Liver (tissue), 8 donors: ENCODE measurements at regions not wholly inside any gene's neighbourhood (a gene's known extent, or its start where the extent isn't known, plus 50 kb on each side); places are given as distances from the start of the nearest gene placed in this dataset.

Experiments
- DNase-seq: peaks from one replicate; pipeline ENCODE4 v3.0.0-alpha.2; 2017; ENCODE audit warnings: low spot score
- H3K27ac ChIP-seq, 2 donors: one replicate each; pipeline ENCODE4 v1.7.0; 2013; ENCODE audit warnings: inconsistent platforms in 2 of 2, low read length in 2 of 2, control low read depth in 1 of 2, low read depth in 1 of 2, mild to moderate bottlenecking in 1 of 2
- H3K27me3 ChIP-seq, 4 donors: one replicate each; pipeline versions ENCODE4 v1.6.1 to v1.7.0; 2013; ENCODE audit warnings: low read length in 3 of 4, inconsistent platforms in 1 of 4, mild to moderate bottlenecking in 1 of 4, moderate library complexity in 1 of 4; ENCODE audit not compliant: control insufficient read depth in 4 of 4, insufficient read depth in 4 of 4
- H3K36me3 ChIP-seq, 4 donors: one replicate each; pipeline versions ENCODE4 v1.6.1 to v1.7.0; 2013; ENCODE audit warnings: low read length in 3 of 4, mild to moderate bottlenecking in 3 of 4, low read depth in 1 of 4, moderate library complexity in 1 of 4; ENCODE audit not compliant: control insufficient read depth in 4 of 4, insufficient read depth in 3 of 4
- H3K4me1 ChIP-seq, 4 donors: one replicate each; pipeline versions ENCODE4 v1.6.1 to v1.7.0; 2013; ENCODE audit warnings: low read length in 3 of 4, mild to moderate bottlenecking in 3 of 4, moderate library complexity in 1 of 4; ENCODE audit not compliant: control insufficient read depth in 4 of 4, insufficient read depth in 4 of 4
- H3K4me3 ChIP-seq, 3 donors: one replicate each; pipeline versions ENCODE4 v1.6.1 to v1.7.0; 2013; ENCODE audit warnings: low read length in 3 of 3, control low read depth in 1 of 3, low read depth in 1 of 3, mild to moderate bottlenecking in 1 of 3
- H3K9ac ChIP-seq, 2 donors: one replicate each; pipeline ENCODE4 v1.7.0; 2013; ENCODE audit warnings: low read length in 2 of 2, mild to moderate bottlenecking in 2 of 2, moderate library complexity in 2 of 2, control low read depth in 1 of 2, low read depth in 1 of 2
- H3K9me3 ChIP-seq, 4 donors: one replicate each; pipeline versions ENCODE4 v1.6.1 to v1.7.0; 2013; ENCODE audit warnings: low read length in 3 of 4; ENCODE audit not compliant: control insufficient read depth in 4 of 4
- ATF3 ChIP-seq: IDR thresholded peaks from 2 replicates; pipeline ENCODE4 v1.6.1; 2016; ENCODE audit warnings: antibody characterized with exemption
- CTCF ChIP-seq: fragments of 150-350 bp; IDR thresholded peaks from 2 replicates; pipeline ENCODE4 v1.5.1; 2017; ENCODE audit warnings: improper control_type of control experiment, low read depth, low read length; ENCODE audit not compliant: missing input control
- FOXA1 ChIP-seq: IDR thresholded peaks from 2 replicates; pipeline ENCODE4 v1.6.1; 2016; ENCODE audit warnings: antibody characterized with exemption
- GABPA ChIP-seq, 2 donors: IDR thresholded peaks in 1 of 2; conservative IDR thresholded peaks in 1 of 2; 2 replicates each; pipeline ENCODE4 v1.6.1; 2016; ENCODE audit warnings: antibody characterized with exemption in 2 of 2, mild to moderate bottlenecking in 1 of 2, moderate library complexity in 1 of 2
- HNF4A ChIP-seq, 2 donors: conservative IDR thresholded peaks; 2 replicates each; pipeline ENCODE4 v1.6.1; 2016; ENCODE audit warnings: antibody characterized with exemption in 2 of 2, mild to moderate bottlenecking in 2 of 2
- HNF4G ChIP-seq: IDR thresholded peaks from 2 replicates; pipeline ENCODE4 v1.6.1; 2016; ENCODE audit warnings: antibody characterized with exemption
- JUND ChIP-seq, 2 donors: IDR thresholded peaks; 2 replicates each; pipeline ENCODE4 v1.6.1; 2016; ENCODE audit warnings: antibody characterized with exemption in 2 of 2
- MAX ChIP-seq: IDR thresholded peaks from 2 replicates; pipeline ENCODE4 v1.6.1; 2016; ENCODE audit warnings: antibody characterized with exemption
- NR2F2 ChIP-seq: IDR thresholded peaks from 2 replicates; pipeline ENCODE4 v1.6.1; 2016; ENCODE audit warnings: antibody characterized with exemption
- RAD21 ChIP-seq, 2 donors: IDR thresholded peaks; 2 replicates each; pipeline ENCODE4 v1.6.1; 2016; ENCODE audit warnings: antibody characterized with exemption in 2 of 2, mild to moderate bottlenecking in 2 of 2
- REST ChIP-seq: IDR thresholded peaks from 2 replicates; pipeline ENCODE4 v1.6.1; 2016; ENCODE audit warnings: antibody characterized with exemption, mild to moderate bottlenecking
- RXRA ChIP-seq, 2 donors: IDR thresholded peaks; 2 replicates each; pipeline ENCODE4 v1.6.1; 2017 to 2018; ENCODE audit warnings: antibody characterized with exemption in 2 of 2, mild to moderate bottlenecking in 1 of 2
- YY1 ChIP-seq: IDR thresholded peaks from 2 replicates; pipeline ENCODE4 v1.6.1; 2016; ENCODE audit warnings: antibody characterized with exemption, mild to moderate bottlenecking
- ZBTB33 ChIP-seq: IDR thresholded peaks from 2 replicates; pipeline ENCODE4 v1.6.1; 2016; ENCODE audit warnings: antibody characterized with exemption
- WGBS: extraction: QIAGEN DNeasy Blood & Tissue Kit; methylation state at CpG from one replicate; pipeline ENCODE4 v1.1.7; 2013; 5-methylcytosine and 5-hydroxymethylcytosine counted together
- donor health status: healthy.
- donor health status: healthy.
- donor health status: healthy.
- donor health status: healthy.
- donor health status: healthy.

GRCh38 chr5:57066924-57067596 is 106.8 kb upstream of the GPBP1 start:
- H3K9ac ChIP-seq, result no peak overlapping the region

More at GRCh38 chr5:57066924-57067596, 106.8 kb upstream of the GPBP1 start:
- no peak overlapping the region for H3K27ac ChIP-seq
- 90% methylated on average over 6 of the region's 6 CpGs for WGBS
- H3K27me3 ChIP-seq, result no peaks in the 10 kb centered on the region
- H3K9me3 ChIP-seq, result peaks cover 0 to 4% (median 1%) of the 10 kb centered on the region in 4 donors
- no peaks in the 10 kb centered on the region for H3K4me1 ChIP-seq
- H3K36me3 ChIP-seq, result no peaks in the 10 kb centered on the region
- TF ChIP-seq ATF3 (no peak), RXRA (IDR thresholded peaks at IDR 0.05) (no peak), GABPA (IDR thresholded peaks at IDR 0.05 in 1 of 2, conservative IDR thresholded peaks at IDR 0.05 in 1 of 2) (no peak), REST (no peak), YY1 (no peak), HNF4G (no peak), RAD21 (IDR thresholded peaks at IDR 0.05) (no peak), ZBTB33 (no peak), NR2F2 (no peak), MAX (no peak), HNF4A (conservative IDR thresholded peaks at IDR 0.05) (no peak), CTCF (no peak), JUND (IDR thresholded peaks at IDR 0.05) (no peak), FOXA1 (no peak)
- DNase-seq, result no peak
- H3K4me3 ChIP-seq, result no peak overlapping the region
